Tibial artery (tissue), 4 donors: ENCODE measurements at regions not wholly inside any gene's neighbourhood (a gene's known extent, or its start where the extent isn't known, plus 50 kb on each side); places are given as distances from the start of the nearest gene placed in this dataset.

Experiments used
- DNase-seq, 2 donors: peaks; one replicate each; pipeline ENCODE4 v3.0.0-alpha.2; 2019
- H3K27ac ChIP-seq, 2 donors: fragments of 200-600 bp; sonication (generic) in 1 of 2; 1 replicate in 1 of 2; 2 replicates in 1 of 2; pipeline ENCODE4 v1.5.1; 2018 to 2019; ENCODE audit warnings: mild to moderate bottlenecking in 1 of 2
- H3K27me3 ChIP-seq, 2 donors: fragments of 200-600 bp; sonication (generic) in 1 of 2; one replicate each; pipeline versions ENCODE4 v1.5.1 to v1.6.0; 2016 to 2019
- H3K36me3 ChIP-seq, 3 donors: fragments of 200-600 bp; sonication (generic) in 2 of 3; one replicate each; pipeline ENCODE4 v1.5.1; 2016 to 2019; ENCODE audit warnings: mild to moderate bottlenecking in 2 of 3
- H3K4me1 ChIP-seq, 4 donors: fragments of 200-600 bp; sonication (generic) in 2 of 4; 1 replicate in 3 of 4; 2 replicates in 1 of 4; pipeline ENCODE4 v1.5.1; 2016 to 2019
- H3K4me3 ChIP-seq, 2 donors: fragments of 200-600 bp; sonication (generic) in 1 of 2; 1 replicate in 1 of 2; 2 replicates in 1 of 2; pipeline ENCODE4 v1.5.1; 2018 to 2019; ENCODE audit warnings: mild to moderate bottlenecking in 2 of 2
- H3K9me3 ChIP-seq, 3 donors: fragments of 200-600 bp; sonication (generic) in 1 of 3; one replicate each; pipeline ENCODE4 v1.5.1; 2016 to 2019
- intact Hi-C: fragments of 100-400 bp; cut with DNase I; formaldehyde crosslinking; loops from one replicate; pipeline ENCODE4 v1.15.0; 2023; ENCODE audit warnings: low total_unique reads
- TF ChIP-seq, protein P1 (sequence below), 2 experiments: fragments of 200-600 bp in 1 of 2; fragments of 450-650 bp in 1 of 2; IDR thresholded peaks; one replicate each; pipeline ENCODE4 v1.5.1; 2017 to 2019; ENCODE audit warnings: antibody characterized with exemption in 2 of 2, mild to moderate bottlenecking in 1 of 2, moderate library complexity in 1 of 2

DNA sequence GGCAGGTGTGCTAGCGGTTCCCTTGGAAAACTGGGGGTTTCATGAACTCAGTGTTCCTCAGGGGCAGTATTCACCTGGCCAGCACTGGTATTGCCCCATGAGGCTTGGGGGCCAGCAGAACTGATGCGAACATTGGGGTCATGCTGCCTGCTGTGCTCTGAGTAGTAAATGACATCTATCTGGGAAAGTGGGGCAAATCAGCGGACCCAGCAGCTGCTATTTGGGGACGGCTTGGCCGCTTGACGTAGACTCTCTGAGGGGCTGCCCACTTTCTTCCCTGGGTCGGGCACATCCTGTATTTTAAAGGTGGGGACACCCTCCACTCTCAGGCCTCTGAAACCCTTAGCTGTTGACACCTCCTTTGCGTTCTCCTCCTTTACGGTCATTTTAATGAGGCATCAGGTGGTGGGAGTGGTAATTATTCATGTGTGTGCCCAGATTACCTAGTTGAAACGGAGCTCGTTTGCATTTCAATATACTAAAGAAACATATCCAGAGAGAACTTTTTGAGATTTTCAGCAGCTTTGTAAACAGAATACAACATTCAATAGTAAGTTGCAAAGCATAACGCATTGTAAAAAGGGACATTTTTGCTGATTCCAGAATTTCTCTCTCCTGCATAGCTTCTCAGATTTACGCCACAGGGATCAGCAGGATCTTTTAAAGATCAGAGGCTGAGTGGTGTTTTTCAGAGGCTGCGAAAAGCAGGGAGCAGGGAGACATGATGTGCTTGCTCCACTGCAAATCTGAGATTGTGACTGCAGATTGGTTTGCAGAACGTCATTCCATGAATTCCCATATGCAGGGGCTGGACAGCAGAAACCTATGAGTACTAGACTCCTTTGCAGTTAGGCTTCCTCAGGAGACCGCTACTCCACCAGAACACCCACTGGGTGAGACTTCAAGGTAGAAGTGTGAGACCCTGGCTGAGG is 56.8 kb upstream of the ZFR start:
- intact Hi-C loops = no loop called here

DNA sequence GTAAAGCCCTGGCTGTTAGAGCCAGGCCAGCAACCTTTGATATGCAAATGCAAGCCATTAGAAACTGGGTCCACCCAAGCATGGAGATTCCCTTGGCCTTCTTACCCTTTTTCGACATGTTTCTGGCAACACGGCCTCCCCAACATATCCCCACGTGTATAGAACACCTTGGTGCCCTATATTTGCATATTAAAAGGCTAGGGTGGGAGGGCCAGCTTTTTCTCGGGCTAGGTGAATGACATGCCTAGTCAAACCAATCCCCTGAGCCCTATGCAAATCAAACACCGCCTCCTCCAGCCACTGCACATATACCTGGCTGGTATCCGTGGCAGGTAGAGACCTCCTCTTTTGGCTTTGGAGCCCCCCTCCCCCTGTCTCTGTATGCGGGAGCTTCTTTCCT is 55.6 kb upstream of the ZFR start:
- DNase-seq = no peak
- Histone ChIP-seq H3K27ac (no peak overlapping the region), H3K27me3 (no peaks in the 10 kb centered on the region), H3K4me3 (no peak overlapping the region), H3K36me3 (no peaks in the 10 kb centered on the region), H3K9me3 (no peaks in the 10 kb centered on the region), H3K4me1 (peaks cover 0 to 16% (median 7%) of the 10 kb centered on the region in 4 donors)
- TF ChIP-seq, protein P1, sequence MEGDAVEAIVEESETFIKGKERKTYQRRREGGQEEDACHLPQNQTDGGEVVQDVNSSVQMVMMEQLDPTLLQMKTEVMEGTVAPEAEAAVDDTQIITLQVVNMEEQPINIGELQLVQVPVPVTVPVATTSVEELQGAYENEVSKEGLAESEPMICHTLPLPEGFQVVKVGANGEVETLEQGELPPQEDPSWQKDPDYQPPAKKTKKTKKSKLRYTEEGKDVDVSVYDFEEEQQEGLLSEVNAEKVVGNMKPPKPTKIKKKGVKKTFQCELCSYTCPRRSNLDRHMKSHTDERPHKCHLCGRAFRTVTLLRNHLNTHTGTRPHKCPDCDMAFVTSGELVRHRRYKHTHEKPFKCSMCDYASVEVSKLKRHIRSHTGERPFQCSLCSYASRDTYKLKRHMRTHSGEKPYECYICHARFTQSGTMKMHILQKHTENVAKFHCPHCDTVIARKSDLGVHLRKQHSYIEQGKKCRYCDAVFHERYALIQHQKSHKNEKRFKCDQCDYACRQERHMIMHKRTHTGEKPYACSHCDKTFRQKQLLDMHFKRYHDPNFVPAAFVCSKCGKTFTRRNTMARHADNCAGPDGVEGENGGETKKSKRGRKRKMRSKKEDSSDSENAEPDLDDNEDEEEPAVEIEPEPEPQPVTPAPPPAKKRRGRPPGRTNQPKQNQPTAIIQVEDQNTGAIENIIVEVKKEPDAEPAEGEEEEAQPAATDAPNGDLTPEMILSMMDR (IDR thresholded peaks at IDR 0.05) = no peak
- intact Hi-C loops = no loop called here

More for the DNA sequence above, 56.8 kb upstream of the ZFR start:
- H3K9me3 ChIP-seq = no peaks in the 10 kb centered on the region
- H3K4me1 ChIP-seq = peaks cover 0 to 27% (median 18%) of the 10 kb centered on the region in 4 donors
- no peaks in the 10 kb centered on the region for H3K36me3 ChIP-seq
- TF ChIP-seq, protein P1 (IDR thresholded peaks at IDR 0.05) = no peak
- no peak overlapping the region for H3K4me3 ChIP-seq
- no peaks in the 10 kb centered on the region for H3K27me3 ChIP-seq
- no peak for DNase-seq
- H3K27ac ChIP-seq = no peak overlapping the region

DNA sequence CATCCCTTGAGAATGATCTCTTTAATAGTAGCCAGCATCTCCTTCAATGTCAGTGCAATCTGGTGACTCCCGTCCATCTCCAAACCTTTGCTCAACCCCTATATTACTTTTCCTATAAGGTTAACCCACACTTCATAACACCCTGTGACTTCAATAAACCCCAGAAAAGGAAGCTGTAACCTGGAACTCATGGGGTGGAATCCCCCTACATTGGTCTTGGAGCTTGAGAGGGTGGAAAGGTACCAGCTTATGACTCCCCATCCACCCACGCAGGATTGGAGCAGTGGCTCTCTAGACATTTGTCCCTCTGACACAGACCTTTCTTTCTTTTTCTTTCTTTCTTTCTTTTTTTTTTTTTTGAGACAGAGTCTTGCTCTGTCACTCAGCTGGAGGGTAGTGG is 54.7 kb upstream of the ZFR start:
- no peaks in the 10 kb centered on the region for H3K27me3 ChIP-seq
- DNase-seq = no peak
- no peaks in the 10 kb centered on the region for H3K9me3 ChIP-seq
- intact Hi-C loops = no loop called here
- H3K4me1 ChIP-seq = peaks cover 0 to 6% (median 2%) of the 10 kb centered on the region in 4 donors
- H3K36me3 ChIP-seq = no peaks in the 10 kb centered on the region
- no peak overlapping the region for H3K4me3 ChIP-seq
- H3K27ac ChIP-seq = no peak overlapping the region
- TF ChIP-seq, protein P1 (IDR thresholded peaks at IDR 0.05) = no peak

DNA sequence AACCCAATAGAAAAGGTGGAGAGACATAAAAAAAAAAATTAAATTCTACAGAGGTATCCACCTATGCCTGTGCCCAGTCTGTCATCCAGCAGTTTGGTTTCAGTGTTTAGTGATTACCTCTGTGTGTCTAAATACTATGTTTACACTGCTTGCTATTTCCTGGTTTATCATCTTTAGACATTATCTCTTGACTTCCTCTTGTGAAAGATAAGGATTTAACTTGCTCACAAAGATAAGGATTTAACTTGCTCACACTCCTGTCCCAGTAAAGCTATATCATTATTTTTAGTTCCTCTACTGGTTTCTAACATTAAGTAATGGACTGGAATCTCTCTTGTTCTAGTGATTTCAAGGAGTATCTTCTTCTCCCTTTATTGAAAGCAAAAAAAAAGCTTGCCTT is 53.9 kb upstream of the ZFR start:
- Histone ChIP-seq H3K36me3 (no peaks in the 10 kb centered on the region), H3K4me3 (no peak overlapping the region), H3K27ac (no peak overlapping the region), H3K9me3 (no peaks in the 10 kb centered on the region), H3K4me1 (no peaks in the 10 kb centered on the region), H3K27me3 (no peaks in the 10 kb centered on the region)
- no peak for DNase-seq
- TF ChIP-seq, protein P1 (IDR thresholded peaks at IDR 0.05) = no peak
- intact Hi-C loops = no loop called here

DNA sequence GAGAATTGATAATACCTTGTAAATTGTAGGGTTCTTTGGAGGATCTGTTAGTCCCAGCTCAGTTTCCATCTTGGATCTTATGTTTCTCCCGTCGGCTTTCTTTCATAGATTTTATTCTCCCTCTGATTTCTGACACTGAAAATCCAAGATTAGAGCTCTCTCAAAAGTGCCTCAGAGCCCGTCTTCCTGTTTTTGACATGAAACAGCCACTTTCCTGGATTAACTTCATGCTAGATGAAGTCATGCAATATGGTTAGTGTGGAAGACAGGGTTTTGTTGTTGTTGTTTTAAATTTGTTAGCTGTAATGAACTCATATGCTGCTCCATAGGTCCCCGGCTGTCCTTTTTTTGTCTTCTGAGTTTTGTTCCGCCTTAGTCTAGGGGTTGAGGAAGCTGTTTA is 51.6 kb upstream of the ZFR start:
- intact Hi-C loops = no loop called here
- Histone ChIP-seq H3K9me3 (no peaks in the 10 kb centered on the region), H3K27me3 (no peaks in the 10 kb centered on the region), H3K4me1 (no peaks in the 10 kb centered on the region), H3K36me3 (no peaks in the 10 kb centered on the region), H3K27ac (no peak overlapping the region), H3K4me3 (no peak overlapping the region)
- DNase-seq = no peak
- TF ChIP-seq, protein P1 (IDR thresholded peaks at IDR 0.05) = no peak
